COR-L47 (cell line): ENCODE measurements at regions not wholly inside any gene's neighbourhood (a gene's known extent, or its start where the extent isn't known, plus 50 kb on each side); places are given as distances from the start of the nearest gene placed in this dataset.
A peak's percentile ranks its signal among the peaks of the same experiment; 100 is the strongest.

Experiments used
- DNase-seq: peaks from one replicate; lab custom pipeline; 2025; lab: John Stamatoyannopoulos, UW

GRCh38 chr1:239322369-239322768, 64.0 kb upstream of the CHRM3 start:
- peak; percentile 52 for DNase-seq

GRCh38 chr1:239321877-239322276, 64.5 kb upstream of the CHRM3 start:
- DNase-seq = peak; percentile 46

- DNase-seq = no peak
Observed at GRCh38 chr1:239317948-239318347, 68.4 kb upstream of the CHRM3 start.

GRCh38 chr1:239315631-239316217, 70.6 kb upstream of the CHRM3 start:
- no peak for DNase-seq

- no peak for DNase-seq
Observed at GRCh38 chr1:239311331-239311730, 75.0 kb upstream of the CHRM3 start.

GRCh38 chr1:239308701-239309333, 77.6 kb upstream of the CHRM3 start:
- no peak for DNase-seq

- no peak for DNase-seq
Observed at GRCh38 chr1:239307886-239308285, 78.5 kb upstream of the CHRM3 start.

- DNase-seq = no peak
Observed at GRCh38 chr1:239306426-239306825, 79.9 kb upstream of the CHRM3 start.

DNA sequence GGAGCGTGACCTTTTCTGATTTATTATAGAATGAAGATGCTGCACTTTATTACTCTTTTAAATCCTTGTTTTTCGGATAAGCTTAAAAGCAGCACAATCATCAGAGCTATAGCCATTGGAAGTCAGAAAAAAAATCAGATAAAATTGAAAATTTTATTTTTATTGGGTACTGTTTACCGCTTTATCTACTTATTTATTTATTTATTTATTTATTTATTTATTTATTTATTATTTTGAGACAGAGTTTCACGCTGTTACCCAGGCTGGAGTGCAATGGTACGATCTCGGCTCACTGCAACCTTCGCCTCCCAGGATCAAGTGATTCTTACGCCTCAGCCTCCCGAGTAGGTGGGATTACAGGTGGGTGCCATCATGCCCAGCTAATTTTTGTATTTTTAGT, 83.1 kb upstream of the CHRM3 start:
- DNase-seq = no peak

DNA sequence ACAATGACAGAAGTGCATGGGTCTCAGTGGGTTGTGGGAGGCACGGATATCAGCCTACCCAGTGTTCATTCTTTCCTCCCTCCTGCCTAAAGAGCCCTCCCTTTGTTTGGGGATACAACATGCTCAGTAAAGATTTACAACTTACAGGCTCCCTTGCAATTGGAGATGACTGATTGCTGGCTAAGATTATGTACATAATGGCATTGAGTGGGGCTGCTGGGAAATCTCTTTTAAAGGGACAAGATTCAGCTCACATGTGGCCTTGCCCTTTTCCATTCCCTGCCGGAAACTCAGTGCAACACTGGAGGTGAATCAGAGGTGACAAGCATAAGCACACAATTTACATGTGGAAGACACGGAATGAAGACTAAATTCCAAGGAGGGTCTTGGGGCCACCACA, 83.7 kb upstream of the CHRM3 start:
- DNase-seq = no peak

- no peak for DNase-seq
Observed at GRCh38 chr1:239301251-239301650, 85.1 kb upstream of the CHRM3 start.

DNA sequence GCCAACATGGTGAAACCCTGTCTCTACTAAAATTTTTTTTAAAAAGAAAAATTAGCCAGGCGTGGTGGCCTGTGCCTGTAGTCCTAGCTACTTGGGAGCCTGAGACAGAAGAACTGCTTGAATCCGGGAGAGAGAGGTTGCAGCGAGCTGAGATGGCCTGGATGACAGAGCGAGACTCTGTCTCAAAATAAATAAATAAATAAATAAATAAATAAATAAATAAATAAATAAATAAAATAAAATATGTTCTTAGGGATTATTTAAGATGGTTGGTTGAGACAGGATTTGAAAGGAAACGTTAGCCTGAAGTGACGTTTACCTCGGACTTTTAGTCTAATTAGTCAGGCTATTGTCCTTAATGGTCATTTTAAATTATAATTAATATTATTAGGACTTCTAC, 88.5 kb upstream of the CHRM3 start:
- DNase-seq = no peak

DNA sequence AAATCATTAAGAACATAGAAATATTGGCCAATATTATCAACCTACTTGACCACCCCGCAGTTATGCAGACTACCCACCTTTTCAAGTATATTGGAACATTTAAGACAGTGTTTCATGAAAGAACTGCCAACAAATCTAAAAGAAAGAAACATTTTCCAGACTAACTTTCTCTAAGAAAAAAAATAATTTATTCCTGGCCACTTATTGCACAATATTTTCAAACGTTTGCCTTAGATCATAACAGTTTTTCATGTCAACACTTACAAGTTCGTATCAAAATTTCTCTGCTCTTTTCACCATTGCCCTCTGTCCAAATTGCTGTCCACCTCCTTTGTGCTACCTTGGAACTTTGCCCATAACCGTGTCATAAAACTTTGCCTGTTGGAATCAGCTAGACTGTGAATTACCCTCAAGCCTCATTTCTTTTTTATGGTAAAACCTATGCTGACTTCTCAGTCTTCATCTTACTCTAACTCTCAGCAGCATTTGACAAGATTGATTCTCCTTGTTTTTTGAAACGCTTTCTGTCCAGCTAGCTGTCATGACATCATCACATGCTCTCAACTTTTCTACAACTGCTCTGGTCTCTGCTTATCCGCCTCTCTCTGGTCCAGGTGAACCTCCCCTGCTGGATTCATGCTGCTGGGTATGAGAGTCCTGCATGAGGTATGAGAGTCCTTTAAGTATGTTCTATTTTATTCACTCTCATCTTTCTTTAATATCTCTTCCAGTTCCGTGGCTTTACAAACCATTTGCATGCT, 92.8 kb upstream of the CHRM3 start:
- no peak for DNase-seq

- no peak for DNase-seq
Observed at GRCh38 chr1:239288820-239289554, 97.4 kb upstream of the CHRM3 start.

DNA sequence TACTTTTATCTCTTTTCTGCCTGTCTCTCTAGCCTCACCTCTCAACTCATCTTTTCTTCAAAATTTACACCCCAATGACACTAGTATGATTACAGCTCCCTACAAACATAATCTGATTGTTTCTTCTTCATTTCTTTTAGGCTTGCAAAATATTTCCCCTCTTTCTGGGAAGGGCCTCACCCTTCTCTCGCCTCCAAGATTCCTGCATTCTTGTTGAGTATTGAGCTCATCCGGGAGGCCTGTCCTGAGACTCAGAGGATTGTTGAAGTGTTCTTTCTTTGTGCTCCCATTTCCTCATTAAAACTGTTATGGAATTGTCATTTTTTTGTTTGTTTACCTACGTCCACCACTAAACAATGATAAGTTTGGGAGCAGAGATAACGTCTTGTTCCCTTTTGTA, 99.1 kb upstream of the CHRM3 start:
- no peak for DNase-seq

DNA sequence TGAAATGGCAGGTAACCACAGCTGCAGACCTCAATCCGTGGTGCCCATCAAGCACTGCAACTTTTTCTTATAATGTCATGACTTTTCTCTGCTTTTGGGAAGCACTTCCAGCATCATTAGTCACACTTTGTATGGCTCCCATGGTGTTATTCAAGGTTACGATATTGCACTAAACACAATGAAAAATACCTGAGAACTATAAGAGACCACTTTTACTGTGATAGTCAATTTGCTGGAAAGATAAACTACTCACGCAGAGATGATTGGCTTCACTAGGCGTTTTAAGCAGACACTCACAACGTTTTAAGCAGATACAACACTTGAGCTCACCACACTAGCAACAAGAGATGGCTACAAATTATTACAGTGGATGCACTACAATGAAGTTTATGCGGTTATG, 103.2 kb upstream of the CHRM3 start:
- no peak for DNase-seq

- DNase-seq = no peak
Observed at GRCh38 chr1:239282411-239282810, 104.0 kb upstream of the CHRM3 start.

DNA sequence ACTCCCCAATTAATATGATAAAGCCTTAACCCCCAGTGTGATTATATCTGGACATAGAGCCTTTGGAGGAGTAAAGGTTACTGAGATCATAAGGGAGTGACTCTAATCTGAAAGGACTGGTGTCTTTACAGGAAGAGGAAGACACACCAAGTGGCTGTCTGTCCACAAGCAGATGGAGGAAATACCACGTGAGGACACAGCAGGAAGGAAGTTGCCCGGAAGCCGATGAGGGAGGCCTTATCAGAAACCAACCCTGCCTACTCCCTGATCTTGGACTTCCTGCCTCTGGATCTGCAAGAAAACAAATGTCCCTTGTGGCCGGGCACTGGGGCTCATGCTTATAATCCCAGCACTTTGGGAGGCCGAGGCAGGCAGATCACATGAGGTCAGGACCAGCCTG, 110.3 kb upstream of the CHRM3 start:
- DNase-seq = no peak

GRCh38 chr1:239274242-239274830, 112.0 kb upstream of the CHRM3 start:
- DNase-seq = no peak

DNA sequence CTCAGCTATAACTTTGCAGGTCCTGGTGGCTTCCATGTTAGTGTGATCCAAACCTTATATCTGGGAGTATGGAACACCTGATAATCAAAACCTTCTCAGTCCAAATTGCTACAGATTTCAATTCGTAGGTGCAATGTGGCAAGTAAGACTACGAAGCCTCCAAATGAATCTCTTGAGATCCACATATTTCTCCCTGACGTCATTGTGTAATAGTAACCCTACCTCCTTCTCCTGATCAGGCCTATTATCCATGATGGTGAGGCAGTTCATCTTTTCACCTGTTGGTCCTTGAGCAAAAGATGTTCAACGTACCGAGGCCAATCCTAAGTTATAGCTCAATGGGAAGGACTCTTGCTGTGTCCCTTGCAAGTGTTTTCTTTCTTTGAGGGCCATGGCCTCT, 115.9 kb upstream of the CHRM3 start:
- DNase-seq = no peak

GRCh38 chr1:239269706-239270105, 116.7 kb upstream of the CHRM3 start:
- DNase-seq = no peak

DNA sequence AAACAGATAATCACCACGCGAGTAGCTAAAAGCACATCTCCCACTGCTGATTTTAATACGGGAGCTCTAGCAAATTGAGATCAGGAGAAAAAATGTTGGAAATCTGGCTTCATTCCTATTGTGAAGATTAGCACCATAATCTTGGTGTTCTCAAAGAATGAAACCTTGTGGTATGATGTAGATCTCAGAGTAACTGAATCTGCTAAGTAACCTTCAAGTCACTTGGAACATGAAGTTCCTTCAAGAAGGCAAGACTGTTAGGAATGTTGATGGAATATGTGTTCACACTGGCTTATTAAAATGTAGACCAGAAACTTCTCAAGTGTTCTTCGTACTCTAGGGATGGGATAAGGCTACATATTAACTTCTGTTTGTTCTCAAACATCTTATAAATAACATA, 117.4 kb upstream of the CHRM3 start:
- DNase-seq = no peak
